ENCODE measurements at regions not wholly inside any gene's neighbourhood (a gene's known extent, or its start where the extent isn't known, plus 50 kb on each side); places are given as distances from the start of the nearest gene placed in this dataset.

DNA sequence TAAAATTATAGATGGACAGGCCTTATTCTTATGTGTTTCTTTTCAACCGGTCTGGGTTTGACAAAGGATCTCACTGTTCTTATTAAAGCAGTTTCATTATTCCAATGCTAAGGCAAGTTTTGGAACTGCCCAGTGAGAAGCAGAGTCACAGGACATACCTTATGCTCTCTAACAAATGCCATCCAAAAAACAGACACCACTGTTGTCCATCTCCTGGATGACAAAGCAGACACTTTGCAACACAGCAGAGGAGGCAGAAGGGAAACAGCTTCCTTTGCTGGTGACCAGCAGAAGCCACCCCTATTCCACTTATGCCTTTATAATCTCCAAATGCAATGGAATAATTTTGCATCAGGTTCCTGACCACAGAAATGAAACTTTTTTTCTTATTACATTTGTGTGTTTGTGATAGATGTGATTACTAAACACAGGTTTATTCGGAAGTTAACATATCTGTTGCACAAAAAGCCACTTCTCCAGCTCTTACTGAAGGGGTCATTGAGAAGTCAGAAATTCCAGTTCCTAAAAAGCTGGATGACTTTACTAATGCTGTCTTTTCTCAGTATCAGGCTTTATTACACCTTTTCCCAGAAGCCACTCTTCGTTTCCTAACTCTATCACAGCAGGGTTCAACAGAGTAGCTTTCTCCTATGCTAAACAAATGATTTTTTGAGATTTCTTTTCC lies 115.6 kb downstream of the BTG1 start:
- FAIRE-seq, result no peak

DNA sequence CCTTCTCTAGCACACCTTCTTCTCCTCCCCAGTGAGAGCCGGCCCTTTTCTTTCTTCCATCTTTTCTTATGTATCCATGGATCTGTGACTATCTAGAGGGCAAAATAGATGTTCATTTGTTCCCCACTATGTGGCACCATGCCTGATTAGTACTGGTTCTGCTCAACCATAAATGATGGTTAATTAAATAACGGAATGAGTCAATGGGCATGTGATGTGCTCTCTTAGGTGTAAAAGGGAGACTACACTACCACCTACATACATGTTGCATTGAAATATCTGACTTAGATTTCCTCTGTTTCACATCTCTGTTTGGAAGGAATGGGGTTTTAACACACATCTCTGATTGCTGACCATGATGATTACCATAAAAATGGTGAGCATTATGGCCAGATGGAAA lies 116.5 kb downstream of the BTG1 start:
- FAIRE-seq, result no peak

DNA sequence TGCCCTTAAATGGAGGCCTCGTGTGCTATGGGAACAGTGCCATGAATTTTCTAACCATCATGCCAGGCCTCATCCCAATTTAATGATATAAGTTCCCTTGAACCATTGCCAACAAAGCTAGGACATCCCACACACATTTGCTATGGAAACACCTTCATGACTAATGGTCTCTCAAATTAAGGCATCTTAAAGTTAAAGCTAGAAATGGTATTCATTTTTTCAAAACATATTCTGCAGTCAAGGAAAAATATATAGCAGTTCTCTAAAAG lies 117.3 kb downstream of the BTG1 start:
- no peak for FAIRE-seq

- no peak for FAIRE-seq
Measured at GRCh38 chr12:92027701-92028440, 117.8 kb downstream of the BTG1 start.

DNA sequence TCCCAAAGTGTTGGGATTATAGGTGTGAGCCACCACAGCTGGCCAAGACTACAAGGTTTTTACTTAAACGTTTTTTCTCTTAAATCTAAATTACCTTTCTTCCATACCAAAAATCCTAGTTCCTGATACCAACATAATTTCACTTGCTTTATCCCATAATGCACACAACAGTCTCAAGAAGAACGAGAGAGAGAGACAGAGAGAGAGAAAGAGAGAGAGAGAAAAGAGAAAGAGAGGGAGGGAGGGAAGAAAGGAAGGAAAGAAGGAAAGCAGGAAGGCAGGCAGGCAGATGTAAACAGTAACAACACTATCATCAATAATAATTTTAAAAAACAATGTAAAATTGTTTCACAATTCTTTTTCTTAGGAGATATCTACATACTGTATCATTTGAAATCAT lies 118.4 kb downstream of the BTG1 start:
- no peak for FAIRE-seq

- no peak for FAIRE-seq
Measured at GRCh38 chr12:92025462-92026207, 120.0 kb downstream of the BTG1 start.

DNA sequence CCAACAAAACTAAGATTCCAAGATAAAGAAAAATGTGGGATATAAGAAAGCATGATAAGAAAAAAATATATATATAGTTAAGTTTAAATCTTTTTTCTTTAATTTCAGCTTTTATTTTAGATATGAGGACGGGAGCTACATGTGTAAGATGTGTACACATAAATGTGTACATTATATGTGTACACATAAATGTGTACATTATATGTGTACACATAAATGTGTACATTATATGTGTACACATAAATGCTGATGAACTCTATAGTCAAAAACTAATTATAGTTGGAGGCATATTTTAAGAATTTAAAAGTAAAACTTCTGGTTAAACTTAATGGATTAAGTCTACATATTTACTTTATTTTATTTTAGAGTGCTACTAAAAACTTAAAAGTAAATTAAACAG lies 123.6 kb downstream of the BTG1 start:
- FAIRE-seq, result peak; percentile 5

DNA sequence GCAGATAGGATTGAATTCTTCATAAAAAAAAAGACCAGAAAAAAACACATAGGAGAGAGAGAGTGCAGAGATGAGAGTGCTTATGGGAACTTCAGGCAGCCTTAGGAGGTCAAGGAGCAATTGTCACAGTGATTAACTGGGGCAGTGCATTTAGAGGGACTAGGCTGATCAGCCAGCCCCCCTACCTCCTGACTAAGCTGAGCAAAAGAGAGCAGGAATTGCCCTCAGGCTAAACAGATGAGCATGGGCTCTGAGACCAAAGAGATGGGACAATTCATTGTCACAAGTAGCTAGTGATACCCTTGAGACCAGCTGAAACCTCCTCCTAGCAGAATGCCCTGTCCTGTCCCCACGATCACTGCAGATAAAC lies 124.0 kb downstream of the BTG1 start:
- no peak for FAIRE-seq

- no peak for FAIRE-seq
Measured at GRCh38 chr12:92020983-92021665, 124.5 kb downstream of the BTG1 start.

DNA sequence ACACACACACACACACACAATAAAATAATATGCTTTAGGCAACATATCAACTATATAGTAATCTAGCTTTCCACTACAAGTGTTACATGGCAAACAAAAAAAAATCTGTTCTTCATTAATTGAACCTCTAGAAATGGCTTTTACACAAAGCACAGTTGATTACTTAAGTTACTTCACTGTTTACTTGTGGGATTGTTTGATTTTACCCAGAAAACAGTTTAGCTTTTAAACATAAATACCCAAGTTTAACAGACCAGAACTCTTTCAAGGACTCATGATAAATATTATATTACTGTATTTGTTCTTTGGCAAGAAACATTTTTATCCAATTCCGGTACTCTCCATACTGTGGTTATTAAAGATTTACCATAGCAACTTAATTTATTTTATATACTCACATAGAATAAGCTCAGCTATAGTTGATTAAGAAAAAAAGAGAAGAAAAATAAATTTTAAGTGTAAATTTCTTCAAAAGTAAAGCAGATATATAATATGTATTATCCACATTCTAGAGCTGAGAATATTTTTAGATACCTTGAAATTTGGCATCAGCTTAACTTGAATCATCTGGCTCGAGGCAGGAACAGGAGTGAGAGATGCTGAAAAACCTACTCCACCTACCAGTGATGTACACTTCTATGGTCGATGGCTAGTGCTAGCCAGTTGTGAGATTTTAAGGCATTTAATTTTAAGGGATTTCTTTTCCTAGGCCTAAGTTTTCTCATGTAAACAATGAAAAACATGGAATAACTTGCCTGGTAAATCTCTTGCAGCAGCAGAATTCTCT lies 126.0 kb downstream of the BTG1 start:
- no peak for FAIRE-seq

- no peak for FAIRE-seq
Measured at GRCh38 chr12:92012691-92013090, 133.0 kb downstream of the BTG1 start.

DNA sequence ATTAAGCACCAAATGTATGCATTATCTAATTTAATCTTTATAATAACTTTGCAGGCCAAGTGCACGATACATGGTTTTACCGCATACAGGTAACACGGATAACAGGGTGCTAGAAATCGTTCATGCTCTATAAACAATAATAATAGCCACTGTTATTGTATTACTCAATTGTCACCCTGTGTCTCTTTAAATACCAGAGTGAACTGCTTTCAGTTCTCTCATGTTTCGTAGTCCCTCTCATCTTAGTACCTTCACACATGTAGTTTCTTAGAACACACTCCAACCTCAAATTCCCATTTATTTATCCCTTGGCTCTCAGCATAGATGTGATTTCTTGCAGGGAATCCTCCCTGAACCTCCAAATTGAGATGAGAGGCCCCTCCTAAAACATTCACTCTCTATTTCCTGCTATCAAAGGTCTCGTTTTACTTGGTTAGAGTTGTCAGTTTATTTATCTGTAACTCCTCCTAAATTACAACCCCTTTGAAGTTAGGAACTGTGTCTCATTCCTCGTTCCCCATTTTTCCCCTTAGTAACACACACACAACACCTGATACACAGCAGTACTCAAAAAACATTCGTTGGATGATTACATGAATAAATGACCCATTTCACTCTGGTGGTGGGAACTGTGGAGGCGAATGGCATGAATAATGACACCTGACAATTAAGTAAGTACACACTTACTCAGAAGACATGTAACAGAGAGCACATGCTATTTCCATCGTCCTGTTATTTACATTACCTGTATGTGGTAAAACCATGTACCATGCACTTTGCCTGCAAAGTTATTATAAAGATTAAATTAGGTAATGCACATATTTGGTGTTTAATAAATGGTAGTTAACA lies 134.6 kb downstream of the BTG1 start:
- no peak for FAIRE-seq

GRCh38 chr12:92010368-92010767 lies 135.3 kb downstream of the BTG1 start:
- FAIRE-seq, result no peak

- no peak for FAIRE-seq
Measured at GRCh38 chr12:92008345-92008744, 137.3 kb downstream of the BTG1 start.

DNA sequence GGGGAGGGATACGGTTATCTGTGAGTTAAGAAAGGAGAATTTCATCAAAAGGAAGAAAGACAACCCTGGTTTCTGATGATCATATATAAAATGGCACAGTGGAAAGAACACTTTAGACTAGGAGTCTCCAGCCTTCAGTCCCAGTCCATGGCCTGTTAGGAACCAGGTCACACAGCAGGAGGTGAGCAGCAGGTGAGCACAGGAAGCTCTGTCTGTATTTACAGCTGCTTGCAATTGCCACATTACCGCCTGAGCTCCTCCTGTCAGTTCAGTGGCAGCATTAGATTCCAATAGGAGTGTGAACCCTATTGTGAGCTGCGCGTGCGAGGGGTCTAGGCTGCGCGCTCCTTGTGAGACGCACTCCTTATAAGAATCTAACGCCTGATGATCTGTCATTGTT lies 137.9 kb downstream of the BTG1 start:
- FAIRE-seq, result no peak

- FAIRE-seq, result no peak
Measured at GRCh38 chr12:92003701-92004100, 141.9 kb downstream of the BTG1 start.

GRCh38 chr12:92002673-92003382 lies 142.8 kb downstream of the BTG1 start:
- no peak for FAIRE-seq

DNA sequence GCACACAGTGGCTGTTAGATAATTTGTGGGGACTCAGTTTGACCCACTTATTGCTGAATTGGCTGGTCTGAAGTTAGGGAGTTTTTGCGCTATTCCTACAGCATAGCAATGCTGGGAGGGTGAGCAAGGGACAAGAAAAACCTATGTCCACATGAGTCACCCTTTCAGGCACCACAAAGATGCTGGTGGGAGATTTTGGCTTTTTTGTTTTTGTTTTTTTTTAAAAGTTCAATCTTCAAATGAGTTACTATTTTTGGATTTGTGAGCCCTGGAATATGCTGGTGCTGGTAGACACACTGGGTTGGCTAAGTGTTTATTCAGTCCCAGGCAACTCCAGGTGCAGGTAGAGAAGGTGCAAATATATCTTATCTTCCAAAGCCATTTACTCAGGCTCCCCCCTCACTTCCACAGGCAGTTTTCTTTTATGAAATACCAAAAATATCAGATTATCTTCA lies 143.4 kb downstream of the BTG1 start:
- no peak for FAIRE-seq

DNA sequence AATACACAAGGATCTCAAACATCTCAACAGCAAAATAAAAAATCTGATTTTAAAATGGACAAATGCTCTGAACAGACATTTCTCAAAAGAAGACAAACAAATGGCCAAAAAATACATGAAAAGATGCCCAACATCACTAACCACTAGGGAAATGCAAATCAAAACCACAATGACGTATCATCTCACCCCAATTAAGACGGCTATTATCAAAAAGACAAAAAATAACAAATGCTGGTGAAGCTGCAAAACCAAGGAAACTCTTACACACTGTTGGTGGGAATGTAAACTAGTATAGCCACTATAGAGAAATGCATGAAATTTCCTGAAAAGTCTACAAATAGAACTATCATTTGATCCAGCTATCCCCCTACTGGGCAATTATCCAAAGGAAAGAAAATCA lies 145.0 kb downstream of the BTG1 start:
- FAIRE-seq, result no peak

- FAIRE-seq, result no peak
Measured at GRCh38 chr12:91999823-92000222, 145.8 kb downstream of the BTG1 start.

GRCh38 chr12:91998316-91998715 lies 147.3 kb downstream of the BTG1 start:
- FAIRE-seq, result no peak
